ENCODE measurements at regions not wholly inside any gene's neighbourhood (a gene's known extent, or its start where the extent isn't known, plus 50 kb on each side); places are given as distances from the start of the nearest gene placed in this dataset.

DNA sequence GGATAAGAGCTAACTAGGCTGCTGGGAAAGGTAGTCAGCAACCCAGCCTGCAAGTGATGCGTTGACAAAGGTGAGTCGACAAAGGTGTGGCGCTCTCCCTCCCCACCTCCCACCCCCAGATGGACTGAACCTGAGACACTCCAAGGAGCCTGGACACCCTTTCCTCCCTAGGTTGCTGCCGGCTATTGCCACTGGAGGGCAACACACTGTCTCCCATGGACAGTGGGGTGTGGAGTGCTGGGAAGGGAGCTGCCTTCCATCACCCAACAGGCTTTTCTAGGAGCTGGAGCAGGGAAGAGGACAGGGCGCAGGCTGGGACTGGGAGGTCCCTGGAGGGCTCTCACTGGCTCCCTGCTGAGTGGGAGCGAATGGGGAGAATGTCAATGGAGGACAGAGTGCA lies 75.4 kb upstream of the ARAP3 start:
- H3K27ac ChIP-seq: no peak overlapping the region
- no peak for DNase-seq (ENCODE audit: low spot score in 2 of 2)
- no peaks in the 10 kb centered on the region for H3K9me3 ChIP-seq
- peaks cover 84% of the 10 kb centered on the region for H3K27me3 ChIP-seq
- H3K4me1 ChIP-seq: peaks cover 3% of the 10 kb centered on the region
- 44% methylated on average over 6 of the region's 6 CpGs for WGBS
- H3K36me3 ChIP-seq: no peaks in the 10 kb centered on the region
- TF ChIP-seq POLR2AphosphoS5 (IDR thresholded peaks at IDR 0.05): no peak
- TF ChIP-seq, protein P1, sequence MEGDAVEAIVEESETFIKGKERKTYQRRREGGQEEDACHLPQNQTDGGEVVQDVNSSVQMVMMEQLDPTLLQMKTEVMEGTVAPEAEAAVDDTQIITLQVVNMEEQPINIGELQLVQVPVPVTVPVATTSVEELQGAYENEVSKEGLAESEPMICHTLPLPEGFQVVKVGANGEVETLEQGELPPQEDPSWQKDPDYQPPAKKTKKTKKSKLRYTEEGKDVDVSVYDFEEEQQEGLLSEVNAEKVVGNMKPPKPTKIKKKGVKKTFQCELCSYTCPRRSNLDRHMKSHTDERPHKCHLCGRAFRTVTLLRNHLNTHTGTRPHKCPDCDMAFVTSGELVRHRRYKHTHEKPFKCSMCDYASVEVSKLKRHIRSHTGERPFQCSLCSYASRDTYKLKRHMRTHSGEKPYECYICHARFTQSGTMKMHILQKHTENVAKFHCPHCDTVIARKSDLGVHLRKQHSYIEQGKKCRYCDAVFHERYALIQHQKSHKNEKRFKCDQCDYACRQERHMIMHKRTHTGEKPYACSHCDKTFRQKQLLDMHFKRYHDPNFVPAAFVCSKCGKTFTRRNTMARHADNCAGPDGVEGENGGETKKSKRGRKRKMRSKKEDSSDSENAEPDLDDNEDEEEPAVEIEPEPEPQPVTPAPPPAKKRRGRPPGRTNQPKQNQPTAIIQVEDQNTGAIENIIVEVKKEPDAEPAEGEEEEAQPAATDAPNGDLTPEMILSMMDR (IDR thresholded peaks at IDR 0.05): no peak
- no peak for TF ChIP-seq EP300 (IDR thresholded peaks at IDR 0.05)
- TF ChIP-seq POLR2A (IDR thresholded peaks at IDR 0.05): no peak
- no peak overlapping the region for H3K4me3 ChIP-seq

DNA sequence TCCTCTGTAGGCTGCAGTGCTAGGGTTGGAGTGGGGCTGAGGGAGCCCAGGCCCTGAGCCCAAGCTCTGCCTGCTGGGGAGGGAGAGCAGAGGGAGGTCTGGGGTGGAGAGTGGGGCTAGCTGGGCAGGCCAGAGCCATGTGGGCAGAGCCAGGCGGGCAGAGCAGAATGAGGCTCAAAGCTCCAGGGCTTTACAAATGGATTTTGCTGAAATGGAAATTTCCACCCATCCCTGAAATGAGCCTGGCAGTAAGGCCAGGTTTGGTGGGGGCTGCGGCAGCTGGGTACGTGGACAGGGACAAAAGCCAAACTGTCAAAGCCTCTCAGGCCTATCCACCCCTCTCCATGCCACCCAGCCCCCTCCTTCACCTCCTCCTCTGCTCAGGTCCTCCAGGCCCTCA lies 74.2 kb upstream of the ARAP3 start:
- Histone ChIP-seq H3K9me3 (no peaks in the 10 kb centered on the region), H3K27me3 (peaks cover 79% of the 10 kb centered on the region), H3K36me3 (no peaks in the 10 kb centered on the region), H3K4me3 (no peak overlapping the region), H3K27ac (no peak overlapping the region), H3K4me1 (peaks cover 3% of the 10 kb centered on the region)
- 65% methylated on average over 2 of the region's 3 CpGs for WGBS
- DNase-seq (ENCODE audit: low spot score in 2 of 2): no peak
- TF ChIP-seq, protein P1 (IDR thresholded peaks at IDR 0.05): no peak
- no peak for TF ChIP-seq POLR2A (IDR thresholded peaks at IDR 0.05)
- TF ChIP-seq EP300 (IDR thresholded peaks at IDR 0.05): no peak
- no peak for TF ChIP-seq POLR2AphosphoS5 (IDR thresholded peaks at IDR 0.05)

DNA sequence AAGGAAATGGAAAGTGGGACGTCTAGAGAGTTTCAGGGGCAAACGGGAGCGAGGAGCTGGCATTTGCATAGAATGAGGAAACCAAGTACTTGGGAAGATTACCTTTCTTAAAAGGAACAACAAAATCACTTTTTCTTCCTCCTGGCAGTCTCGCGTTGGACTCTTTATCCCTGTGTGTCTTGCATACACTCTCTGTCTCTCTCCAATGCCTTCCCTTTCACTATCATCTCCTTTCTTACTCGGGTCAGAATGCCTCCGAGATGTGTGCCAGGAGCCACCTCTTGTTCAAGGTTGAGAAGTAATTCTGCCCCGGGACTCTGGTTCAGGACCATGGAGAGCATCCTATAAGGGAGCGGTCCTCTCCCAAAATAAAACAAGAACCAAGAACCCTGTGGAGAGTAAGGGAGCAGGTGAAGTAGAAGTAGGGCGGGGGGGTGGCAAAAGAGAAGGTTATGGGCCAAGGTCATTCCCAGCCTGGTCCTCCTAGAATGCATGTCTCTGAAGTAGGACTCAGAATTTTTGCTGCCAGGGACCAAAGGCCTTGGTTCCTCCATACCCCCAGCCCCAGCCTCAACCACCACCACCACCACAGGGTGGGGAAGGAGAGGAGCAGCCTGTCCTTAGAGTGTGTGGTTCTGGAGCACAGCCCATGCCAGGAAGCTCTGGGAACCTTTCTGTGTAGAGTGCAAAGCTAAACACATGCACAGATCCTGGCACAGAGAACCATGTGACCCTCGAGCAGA lies 72.1 kb upstream of the ARAP3 start:
- 14% methylated on average over 11 of the region's 11 CpGs for WGBS
- DNase-seq (ENCODE audit: low spot score in 2 of 2): no peak
- no peaks in the 10 kb centered on the region for H3K9me3 ChIP-seq
- no peak overlapping the region for H3K27ac ChIP-seq
- H3K4me3 ChIP-seq: no peak overlapping the region
- TF ChIP-seq EP300 (IDR thresholded peaks at IDR 0.05) (no peak), POLR2AphosphoS5 (IDR thresholded peaks at IDR 0.05) (no peak), POLR2A (IDR thresholded peaks at IDR 0.05) (no peak)
- TF ChIP-seq, protein P1 (IDR thresholded peaks at IDR 0.05): no peak
- H3K36me3 ChIP-seq: no peaks in the 10 kb centered on the region
- H3K27me3 ChIP-seq: peaks cover 70% of the 10 kb centered on the region
- H3K4me1 ChIP-seq: peaks cover 3% of the 10 kb centered on the region

DNA sequence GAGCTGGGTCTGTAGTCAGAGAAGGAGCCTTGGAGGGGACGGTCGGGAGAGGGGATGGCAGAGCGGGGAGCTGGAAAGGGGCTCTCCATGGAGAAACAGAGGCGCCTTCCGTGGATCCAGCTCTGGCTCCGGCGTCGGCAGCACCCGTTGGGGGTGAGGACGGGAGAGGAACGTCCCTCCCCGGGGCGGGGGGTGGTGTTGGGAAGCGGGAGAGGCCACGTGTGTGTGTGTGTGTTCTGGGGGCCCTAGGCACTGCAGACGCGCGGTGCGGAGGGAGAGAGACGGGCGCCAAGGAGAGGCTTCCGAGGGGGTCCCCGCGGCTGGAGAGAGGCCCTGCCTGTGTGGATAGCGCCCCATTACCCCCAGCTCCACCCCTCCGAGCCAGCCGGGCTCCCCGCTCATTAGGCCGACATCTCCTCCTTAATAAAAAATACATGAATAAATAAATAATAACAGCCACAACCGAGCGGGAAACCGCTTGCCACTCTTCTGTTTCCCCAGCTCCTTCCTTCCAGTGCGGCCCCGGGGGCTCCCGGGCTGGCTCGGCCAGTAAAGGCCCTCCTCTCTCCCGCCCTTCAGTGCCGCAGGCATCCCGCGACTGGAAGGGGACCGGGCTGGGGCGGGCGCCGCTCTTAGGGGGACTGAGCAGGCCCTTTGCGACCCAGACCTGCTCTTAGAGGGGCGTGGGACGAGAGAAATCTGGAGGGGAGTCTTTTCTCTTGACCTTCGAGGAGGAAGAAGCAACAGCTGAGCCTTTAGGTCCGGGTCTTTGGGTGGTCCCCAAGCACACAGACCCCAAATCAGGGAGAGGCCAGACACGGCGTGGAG lies 71.3 kb upstream of the ARAP3 start:
- Histone ChIP-seq H3K9me3 (no peaks in the 10 kb centered on the region), H3K27ac (no peak overlapping the region), H3K36me3 (no peaks in the 10 kb centered on the region), H3K27me3 (peaks cover 62% of the 10 kb centered on the region), H3K4me1 (no peaks in the 10 kb centered on the region), H3K4me3 (no peak overlapping the region)
- WGBS: 15% methylated on average over 51 of the region's 51 CpGs
- TF ChIP-seq, protein P1 (IDR thresholded peaks at IDR 0.05): no peak
- no peak for TF ChIP-seq EP300 (IDR thresholded peaks at IDR 0.05)
- no peak for TF ChIP-seq POLR2AphosphoS5 (IDR thresholded peaks at IDR 0.05)
- no peak for TF ChIP-seq POLR2A (IDR thresholded peaks at IDR 0.05)
- no peak for DNase-seq (ENCODE audit: low spot score in 2 of 2)

All from suprapubic skin (tissue), 4 donors.